ENCODE measurements at regions not wholly inside any gene's neighbourhood (a gene's known extent, or its start where the extent isn't known, plus 50 kb on each side); places are given as distances from the start of the nearest gene placed in this dataset.
"Not testable (repeated sequence)": the region's sequence is repeated elsewhere in the genome, so short reads cannot be mapped to it uniquely, and the experiment has no call there.

GRCh38 chr4:49156309-49156708 lies 170.2 kb downstream of the CWH43 start:
- TF ChIP-seq CTCF (IDR thresholded peaks at IDR 0.05; ENCODE audit: poor library complexity); EZH2phosphoT487 (IDR thresholded peaks at IDR 0.05; ENCODE audit: low read depth, severe bottlenecking, unreplicated experiment): not testable (repeated sequence)

All from hepatocyte (in vitro differentiated cells).